ENCODE measurements at regions not wholly inside any gene's neighbourhood (a gene's known extent, or its start where the extent isn't known, plus 50 kb on each side); places are given as distances from the start of the nearest gene placed in this dataset.
"Not testable (repeated sequence)": the region's sequence is repeated elsewhere in the genome, so short reads cannot be mapped to it uniquely, and the experiment has no call there.

- DNase-seq = no peak
Observed at GRCh38 chr22:47914481-47915097, 1152.1 kb downstream of the TBC1D22A start.

GRCh38 chr22:47902646-47903180 is 1140.3 kb downstream of the TBC1D22A start:
- DNase-seq = no peak

- DNase-seq = no peak
Observed at GRCh38 chr22:47901911-47902310, 1139.5 kb downstream of the TBC1D22A start.

- no peak for DNase-seq
Observed at GRCh38 chr22:47899894-47900293, 1137.4 kb downstream of the TBC1D22A start.

- DNase-seq = no peak
Observed at GRCh38 chr22:47898946-47899345, 1136.5 kb downstream of the TBC1D22A start.

GRCh38 chr22:47891609-47892008 is 1129.2 kb downstream of the TBC1D22A start:
- DNase-seq = no peak

- DNase-seq = no peak
Observed at GRCh38 chr22:47888817-47889216, 1126.4 kb downstream of the TBC1D22A start.

GRCh38 chr22:47884775-47885174 is 1122.3 kb downstream of the TBC1D22A start:
- no peak for DNase-seq

- DNase-seq = no peak
Observed at GRCh38 chr22:47884200-47884599, 1121.8 kb downstream of the TBC1D22A start.

- no peak for DNase-seq
Observed at GRCh38 chr22:47883757-47884156, 1121.3 kb downstream of the TBC1D22A start.

- DNase-seq = no peak
Observed at GRCh38 chr22:47879346-47879745, 1116.9 kb downstream of the TBC1D22A start.

- no peak for DNase-seq
Observed at GRCh38 chr22:47878460-47878859, 1116.0 kb downstream of the TBC1D22A start.

- no peak for DNase-seq
Observed at GRCh38 chr22:47872761-47873535, 1110.5 kb downstream of the TBC1D22A start.

GRCh38 chr22:47865626-47866025 is 1103.2 kb downstream of the TBC1D22A start:
- DNase-seq = no peak

GRCh38 chr22:47862394-47862793 is 1099.9 kb downstream of the TBC1D22A start:
- no peak for DNase-seq

- DNase-seq = not testable (repeated sequence)
Observed at GRCh38 chr22:47860907-47861306, 1098.5 kb downstream of the TBC1D22A start.

GRCh38 chr22:47859881-47860525 is 1097.6 kb downstream of the TBC1D22A start:
- DNase-seq = no peak

- DNase-seq = no peak
Observed at GRCh38 chr22:47858773-47859306, 1096.4 kb downstream of the TBC1D22A start.

- DNase-seq = no peak
Observed at GRCh38 chr22:47854680-47855079, 1092.2 kb downstream of the TBC1D22A start.

- DNase-seq = no peak
Observed at GRCh38 chr22:47854251-47854650, 1091.8 kb downstream of the TBC1D22A start.

- DNase-seq = no peak
Observed at GRCh38 chr22:47853750-47854149, 1091.3 kb downstream of the TBC1D22A start.

GRCh38 chr22:47851586-47851985 is 1089.1 kb downstream of the TBC1D22A start:
- DNase-seq = no peak

GRCh38 chr22:47850644-47851151 is 1088.2 kb downstream of the TBC1D22A start:
- no peak for DNase-seq

All from CD4-positive, alpha-beta T cell treated with Interleukin-17A for 4 hours (primary cell).